ENCODE measurements at regions not wholly inside any gene's neighbourhood (a gene's known extent, or its start where the extent isn't known, plus 50 kb on each side); places are given as distances from the start of the nearest gene placed in this dataset.

- no peak for TF ChIP-seq CTCF (IDR thresholded peaks at IDR 0.05; ENCODE audit: borderline replicate concordance, extremely low read depth, low read length, poor library complexity, severe bottlenecking)
- TF ChIP-seq EZH2 (IDR thresholded peaks at IDR 0.05; ENCODE audit: borderline replicate concordance, low read depth, low read length, severe bottlenecking) = no peak
Measured at GRCh38 chr12:118925826-118926225, 55.5 kb upstream of the SRRM4 start.
